OCI-LY3 (cell line): ENCODE measurements at regions not wholly inside any gene's neighbourhood (a gene's known extent, or its start where the extent isn't known, plus 50 kb on each side); places are given as distances from the start of the nearest gene placed in this dataset.

ENCODE experiments used
- H2AFZ ChIP-seq: fragments of 200-600, 300-600 bp; shearing (Covaris generic); 2 replicates; pipeline ENCODE4 v1.6.0; 2014; ENCODE audit warnings: antibody characterized with exemption, low read depth, low read length
- H3K27ac ChIP-seq: fragments of 200-600, 300-600 bp; sonication (generic); 2 replicates; pipeline ENCODE4 v1.5.1; 2014; ENCODE audit warnings: mild to moderate bottlenecking, low read length, moderate library complexity, mixed read lengths
- H3K27me3 ChIP-seq: fragments of 200-600, 300-600 bp; sonication (generic); 2 replicates; pipeline ENCODE4 v1.6.1; 2014; ENCODE audit warnings: low read depth, low read length, mixed read lengths
- H3K36me3 ChIP-seq: fragments of 200-600, 300-600 bp; sonication (generic); replicated peaks from 2 replicates; pipeline ENCODE3; 2014; ENCODE audit warnings: low read depth, low read length, mixed read lengths
- H3K4me1 ChIP-seq: fragments of 300-600, 200-600 bp; sonication (generic); 2 replicates; pipeline ENCODE4 v1.6.1; 2014; ENCODE audit warnings: low read length, mixed read lengths
- H3K4me2 ChIP-seq: fragments of 200-600, 300-600 bp; sonication (generic); 2 replicates; pipeline ENCODE4 v1.6.1; 2014; ENCODE audit warnings: low read length, mixed read lengths
- H3K4me3 ChIP-seq: fragments of 300-600, 200-600 bp; sonication (generic); 2 replicates; pipeline ENCODE4 v1.5.1; 2014; ENCODE audit warnings: antibody characterized with exemption, mild to moderate bottlenecking, low read length, moderate library complexity
- H3K79me2 ChIP-seq: fragments of 300-600, 200-600 bp; shearing (Covaris generic); 2 replicates; pipeline ENCODE4 v1.6.1; 2014; ENCODE audit warnings: mild to moderate bottlenecking, low read length, mixed read lengths
- H3K9ac ChIP-seq: fragments of 300-600, 200-600 bp; shearing (Covaris generic); 2 replicates; pipeline ENCODE4 v1.6.0; 2014; ENCODE audit warnings: mild to moderate bottlenecking, low read length, moderate library complexity
- H3K9me3 ChIP-seq: fragments of 200-600, 300-600 bp; shearing (Covaris generic); 2 replicates; pipeline ENCODE4 v1.6.1; 2014; ENCODE audit warnings: low read length, mixed read lengths; ENCODE audit not compliant: insufficient read depth
- H4K20me1 ChIP-seq: fragments of 200-600, 300-600 bp; sonication (generic); 2 replicates; pipeline ENCODE4 v1.6.1; 2016; ENCODE audit warnings: low read length, mixed read lengths; ENCODE audit not compliant: insufficient read depth
- CTCF ChIP-seq: fragments of 200-600, 300-600 bp; sonication (generic); IDR thresholded peaks from 2 replicates; pipeline ENCODE4 v1.5.1; 2014; ENCODE audit warnings: antibody characterized with exemption, low read length, low read depth
- EZH2phosphoT487 ChIP-seq: fragments of 200-600 bp; shearing (Covaris generic); IDR thresholded peaks from 2 replicates; pipeline ENCODE4 v1.6.1; 2018; ENCODE audit warnings: antibody characterized with exemption, mixed run types, low read depth

GRCh38 chr10:120067427-120067826, 174.9 kb downstream of the SEC23IP start:
- H3K4me1 ChIP-seq, result no peaks in the 10 kb centered on the region
- H3K4me2 ChIP-seq, result no peak overlapping the region
- H4K20me1 ChIP-seq, result no peaks in the 10 kb centered on the region
- H3K4me3 ChIP-seq, result no peak overlapping the region
- TF ChIP-seq CTCF (no peak), EZH2phosphoT487 (no peak)
- no peaks in the 10 kb centered on the region for H3K27me3 ChIP-seq
- no peak overlapping the region for H2AFZ ChIP-seq
- no peaks in the 10 kb centered on the region for H3K79me2 ChIP-seq
- H3K9me3 ChIP-seq, result no peaks in the 10 kb centered on the region
- no peak overlapping the region for H3K27ac ChIP-seq
- no peaks in the 10 kb centered on the region for H3K36me3 ChIP-seq
- no peak overlapping the region for H3K9ac ChIP-seq

- Histone ChIP-seq H3K4me1 (no peaks in the 10 kb centered on the region), H3K36me3 (no peaks in the 10 kb centered on the region), H3K27ac (no peak overlapping the region), H3K4me3 (no peak overlapping the region), H3K79me2 (no peaks in the 10 kb centered on the region), H3K9ac (no peak overlapping the region), H3K4me2 (no peak overlapping the region), H2AFZ (no peak overlapping the region), H4K20me1 (no peaks in the 10 kb centered on the region), H3K27me3 (no peaks in the 10 kb centered on the region), H3K9me3 (no peaks in the 10 kb centered on the region)
- TF ChIP-seq CTCF, result no peak
Measured at GRCh38 chr10:120069700-120070099, 177.2 kb downstream of the SEC23IP start.

- Histone ChIP-seq H3K79me2 (no peaks in the 10 kb centered on the region), H3K27me3 (no peaks in the 10 kb centered on the region), H3K4me3 (no peak overlapping the region), H3K36me3 (no peaks in the 10 kb centered on the region), H2AFZ (no peak overlapping the region), H3K9me3 (no peaks in the 10 kb centered on the region), H4K20me1 (no peaks in the 10 kb centered on the region), H3K27ac (no peak overlapping the region), H3K4me2 (no peak overlapping the region), H3K9ac (no peak overlapping the region), H3K4me1 (peaks cover 13% of the 10 kb centered on the region)
- TF ChIP-seq CTCF (no peak), EZH2phosphoT487 (no peak)
Measured at GRCh38 chr10:120075349-120075748, 182.8 kb downstream of the SEC23IP start.

GRCh38 chr10:120076996-120077706, 184.6 kb downstream of the SEC23IP start:
- H3K79me2 ChIP-seq, result no peaks in the 10 kb centered on the region
- peak overlapping the region; percentile 61 for H2AFZ ChIP-seq
- H3K27me3 ChIP-seq, result no peaks in the 10 kb centered on the region
- H3K4me1 ChIP-seq, result peaks cover 13% of the 10 kb centered on the region
- no peaks in the 10 kb centered on the region for H4K20me1 ChIP-seq
- peak overlapping the region; percentile 34; the same call in 1 of the 2 replicates for H3K27ac ChIP-seq
- TF ChIP-seq EZH2phosphoT487, result no peak
- H3K36me3 ChIP-seq, result no peaks in the 10 kb centered on the region
- H3K4me3 ChIP-seq, result peak overlapping the region; percentile 75
- no peaks in the 10 kb centered on the region for H3K9me3 ChIP-seq
- H3K9ac ChIP-seq, result peak overlapping the region; percentile 43
- peak overlapping the region; percentile 86 for H3K4me2 ChIP-seq
